Panc1 (cell line): ENCODE measurements at regions not wholly inside any gene's neighbourhood (a gene's known extent, or its start where the extent isn't known, plus 50 kb on each side); places are given as distances from the start of the nearest gene placed in this dataset.

Source experiments
- CTCF ChIP-seq: fragments of 450-650 bp; IDR thresholded peaks from 2 replicates; pipeline ENCODE4 v1.5.1; 2017; ENCODE audit warnings: mild to moderate bottlenecking
- TCF7L2 ChIP-seq: IDR thresholded peaks from 2 replicates; pipeline ENCODE4 v1.6.1; 2011; ENCODE audit warnings: mild to moderate bottlenecking, low read depth, low read length, inconsistent platforms
- TF ChIP-seq, protein P1 (sequence below), 2 experiments: IDR thresholded peaks; 2 replicates each; pipeline ENCODE4 v1.6.1; 2011 to 2012; ENCODE audit warnings: low read depth in 2 of 2, control low read depth in 1 of 2, low read length in 1 of 2, mild to moderate bottlenecking in 1 of 2, moderate library complexity in 1 of 2; ENCODE audit not compliant: insufficient read depth in 1 of 2

DNA sequence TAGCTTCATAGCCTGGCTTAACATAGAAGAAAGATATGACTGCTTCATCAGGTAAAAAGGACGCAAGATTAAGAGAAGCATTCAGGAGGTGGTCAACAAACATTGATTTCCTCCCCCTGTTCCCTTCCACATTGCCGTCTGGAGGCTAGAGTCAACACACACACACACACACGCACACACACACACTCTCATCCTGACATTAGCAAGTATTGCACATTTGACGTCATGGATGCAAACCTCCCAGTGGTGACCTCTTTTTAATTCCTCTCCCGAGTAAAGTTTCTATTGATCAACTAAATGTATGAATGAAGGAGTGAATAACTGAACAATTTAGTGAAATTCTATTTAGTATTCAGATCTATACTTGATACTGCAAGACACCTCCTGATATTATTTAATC is 332.8 kb downstream of the ELAVL2 start:
- TF ChIP-seq TCF7L2 (no peak), CTCF (no peak)
- TF ChIP-seq, protein P1, sequence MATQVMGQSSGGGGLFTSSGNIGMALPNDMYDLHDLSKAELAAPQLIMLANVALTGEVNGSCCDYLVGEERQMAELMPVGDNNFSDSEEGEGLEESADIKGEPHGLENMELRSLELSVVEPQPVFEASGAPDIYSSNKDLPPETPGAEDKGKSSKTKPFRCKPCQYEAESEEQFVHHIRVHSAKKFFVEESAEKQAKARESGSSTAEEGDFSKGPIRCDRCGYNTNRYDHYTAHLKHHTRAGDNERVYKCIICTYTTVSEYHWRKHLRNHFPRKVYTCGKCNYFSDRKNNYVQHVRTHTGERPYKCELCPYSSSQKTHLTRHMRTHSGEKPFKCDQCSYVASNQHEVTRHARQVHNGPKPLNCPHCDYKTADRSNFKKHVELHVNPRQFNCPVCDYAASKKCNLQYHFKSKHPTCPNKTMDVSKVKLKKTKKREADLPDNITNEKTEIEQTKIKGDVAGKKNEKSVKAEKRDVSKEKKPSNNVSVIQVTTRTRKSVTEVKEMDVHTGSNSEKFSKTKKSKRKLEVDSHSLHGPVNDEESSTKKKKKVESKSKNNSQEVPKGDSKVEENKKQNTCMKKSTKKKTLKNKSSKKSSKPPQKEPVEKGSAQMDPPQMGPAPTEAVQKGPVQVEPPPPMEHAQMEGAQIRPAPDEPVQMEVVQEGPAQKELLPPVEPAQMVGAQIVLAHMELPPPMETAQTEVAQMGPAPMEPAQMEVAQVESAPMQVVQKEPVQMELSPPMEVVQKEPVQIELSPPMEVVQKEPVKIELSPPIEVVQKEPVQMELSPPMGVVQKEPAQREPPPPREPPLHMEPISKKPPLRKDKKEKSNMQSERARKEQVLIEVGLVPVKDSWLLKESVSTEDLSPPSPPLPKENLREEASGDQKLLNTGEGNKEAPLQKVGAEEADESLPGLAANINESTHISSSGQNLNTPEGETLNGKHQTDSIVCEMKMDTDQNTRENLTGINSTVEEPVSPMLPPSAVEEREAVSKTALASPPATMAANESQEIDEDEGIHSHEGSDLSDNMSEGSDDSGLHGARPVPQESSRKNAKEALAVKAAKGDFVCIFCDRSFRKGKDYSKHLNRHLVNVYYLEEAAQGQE (IDR thresholded peaks at IDR 0.05; ENCODE audit: insufficient read depth in 1 of 2, low read depth in 2 of 2, low read length in 1 of 2), result no peak
